ENCODE measurements at regions not wholly inside any gene's neighbourhood (a gene's known extent, or its start where the extent isn't known, plus 50 kb on each side); places are given as distances from the start of the nearest gene placed in this dataset.

DNA sequence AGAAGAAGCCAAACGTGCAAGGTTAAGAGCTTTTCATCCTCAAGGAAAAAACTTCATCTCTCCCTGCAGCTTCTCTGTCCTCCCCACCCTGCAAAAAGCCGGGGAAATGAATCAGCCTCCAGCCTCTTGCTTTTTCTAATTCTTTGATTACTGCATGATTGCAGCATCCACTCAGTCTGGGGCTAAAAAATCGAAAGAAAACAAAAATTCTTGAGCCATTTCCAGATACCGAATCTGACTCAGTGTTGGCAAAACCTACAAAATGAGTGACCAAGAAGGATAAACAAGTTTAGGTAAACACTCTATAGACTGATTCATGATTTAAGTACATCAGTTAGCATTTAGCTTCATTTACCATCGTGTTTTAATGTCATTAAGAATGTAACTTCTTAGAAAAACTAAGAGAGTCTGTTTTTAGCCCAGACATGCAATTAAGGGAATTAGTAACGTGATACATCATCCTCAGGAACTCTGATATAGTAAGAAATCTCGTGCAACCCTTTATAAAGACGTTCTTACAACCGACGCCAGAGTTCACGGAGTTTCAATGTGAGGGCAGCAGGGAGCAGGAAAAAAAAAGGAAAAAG is 287.3 kb upstream of the FOXF1 start:
- Histone ChIP-seq H3K27ac (ENCODE audit: poor library complexity, severe bottlenecking) (no peak overlapping the region), H3K9me3 (ENCODE audit: severe bottlenecking) (no peaks in the 10 kb centered on the region), H3K4me1 (ENCODE audit: insufficient read depth, poor library complexity, severe bottlenecking) (peaks cover 9% of the 10 kb centered on the region), H3K4me3 (ENCODE audit: severe bottlenecking) (no peak overlapping the region), H3K27me3 (ENCODE audit: insufficient read depth, poor library complexity, severe bottlenecking) (peaks cover 80% of the 10 kb centered on the region), H3K36me3 (ENCODE audit: low read depth) (no peaks in the 10 kb centered on the region)
- ATAC-seq (ENCODE audit: low read depth) (peak; percentile 61), DNase-seq (ENCODE audit: low spot score) (peak; percentile 16)
- TF ChIP-seq, protein P1, sequence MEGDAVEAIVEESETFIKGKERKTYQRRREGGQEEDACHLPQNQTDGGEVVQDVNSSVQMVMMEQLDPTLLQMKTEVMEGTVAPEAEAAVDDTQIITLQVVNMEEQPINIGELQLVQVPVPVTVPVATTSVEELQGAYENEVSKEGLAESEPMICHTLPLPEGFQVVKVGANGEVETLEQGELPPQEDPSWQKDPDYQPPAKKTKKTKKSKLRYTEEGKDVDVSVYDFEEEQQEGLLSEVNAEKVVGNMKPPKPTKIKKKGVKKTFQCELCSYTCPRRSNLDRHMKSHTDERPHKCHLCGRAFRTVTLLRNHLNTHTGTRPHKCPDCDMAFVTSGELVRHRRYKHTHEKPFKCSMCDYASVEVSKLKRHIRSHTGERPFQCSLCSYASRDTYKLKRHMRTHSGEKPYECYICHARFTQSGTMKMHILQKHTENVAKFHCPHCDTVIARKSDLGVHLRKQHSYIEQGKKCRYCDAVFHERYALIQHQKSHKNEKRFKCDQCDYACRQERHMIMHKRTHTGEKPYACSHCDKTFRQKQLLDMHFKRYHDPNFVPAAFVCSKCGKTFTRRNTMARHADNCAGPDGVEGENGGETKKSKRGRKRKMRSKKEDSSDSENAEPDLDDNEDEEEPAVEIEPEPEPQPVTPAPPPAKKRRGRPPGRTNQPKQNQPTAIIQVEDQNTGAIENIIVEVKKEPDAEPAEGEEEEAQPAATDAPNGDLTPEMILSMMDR (IDR thresholded peaks at IDR 0.05; ENCODE audit: poor library complexity, severe bottlenecking), result no peak

DNA sequence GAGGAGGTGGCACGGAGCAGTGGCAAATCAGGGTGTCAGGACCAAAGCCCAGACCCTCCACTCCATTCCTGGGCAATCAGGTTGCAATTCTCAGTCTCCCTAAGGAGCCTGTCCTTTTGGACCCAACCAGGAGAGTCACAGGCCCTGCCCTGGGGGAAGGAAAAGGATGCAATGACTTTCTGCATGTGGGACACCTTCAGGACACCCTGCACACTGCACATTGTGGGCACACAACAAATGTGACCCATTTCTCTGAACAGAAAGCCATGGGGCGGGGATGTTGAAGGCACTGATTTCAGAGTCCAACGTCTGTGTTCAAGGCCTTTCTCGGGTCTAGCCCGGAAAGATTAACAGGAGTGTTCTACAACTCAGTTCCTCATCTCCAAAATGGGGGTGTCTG is 286.2 kb upstream of the FOXF1 start:
- H3K27ac ChIP-seq (ENCODE audit: poor library complexity, severe bottlenecking), result no peak overlapping the region
- TF ChIP-seq, protein P1 (IDR thresholded peaks at IDR 0.05; ENCODE audit: poor library complexity, severe bottlenecking), result no peak
- peaks cover 9% of the 10 kb centered on the region for H3K4me1 ChIP-seq (ENCODE audit: insufficient read depth, poor library complexity, severe bottlenecking)
- DNase-seq (ENCODE audit: low spot score) (peak; percentile 23), ATAC-seq (ENCODE audit: low read depth) (no peak)
- H3K9me3 ChIP-seq (ENCODE audit: severe bottlenecking), result no peaks in the 10 kb centered on the region
- peaks cover 79% of the 10 kb centered on the region for H3K27me3 ChIP-seq (ENCODE audit: insufficient read depth, poor library complexity, severe bottlenecking)
- no peaks in the 10 kb centered on the region for H3K36me3 ChIP-seq (ENCODE audit: low read depth)
- no peak overlapping the region for H3K4me3 ChIP-seq (ENCODE audit: severe bottlenecking)

DNA sequence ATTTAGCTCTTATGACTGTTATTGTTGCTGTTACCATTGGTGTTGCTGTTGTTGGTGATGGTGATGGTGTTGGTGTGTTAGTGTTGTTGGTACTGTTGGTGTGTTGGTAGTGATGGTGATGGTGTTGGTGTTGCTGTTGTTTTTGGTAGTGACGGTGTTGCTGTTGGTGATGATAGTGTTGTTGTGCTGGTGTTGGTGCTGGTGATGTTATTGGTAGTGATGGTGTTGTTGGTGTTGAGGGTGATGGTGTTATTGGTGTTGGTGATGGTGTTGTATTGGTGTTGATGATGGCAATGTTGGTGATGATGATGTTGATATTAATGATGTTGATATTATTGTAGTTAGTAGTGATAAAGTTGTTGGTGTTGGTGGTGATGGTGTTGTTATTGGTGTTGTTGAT is 285.7 kb upstream of the FOXF1 start:
- DNase-seq (ENCODE audit: low spot score) (no peak), ATAC-seq (ENCODE audit: low read depth) (no peak)
- Histone ChIP-seq H3K9me3 (ENCODE audit: severe bottlenecking) (no peaks in the 10 kb centered on the region), H3K27ac (ENCODE audit: poor library complexity, severe bottlenecking) (no peak overlapping the region), H3K27me3 (ENCODE audit: insufficient read depth, poor library complexity, severe bottlenecking) (peaks cover 76% of the 10 kb centered on the region), H3K4me3 (ENCODE audit: severe bottlenecking) (no peak overlapping the region), H3K36me3 (ENCODE audit: low read depth) (no peaks in the 10 kb centered on the region), H3K4me1 (ENCODE audit: insufficient read depth, poor library complexity, severe bottlenecking) (peaks cover 9% of the 10 kb centered on the region)
- TF ChIP-seq, protein P1 (IDR thresholded peaks at IDR 0.05; ENCODE audit: poor library complexity, severe bottlenecking), result no peak

DNA sequence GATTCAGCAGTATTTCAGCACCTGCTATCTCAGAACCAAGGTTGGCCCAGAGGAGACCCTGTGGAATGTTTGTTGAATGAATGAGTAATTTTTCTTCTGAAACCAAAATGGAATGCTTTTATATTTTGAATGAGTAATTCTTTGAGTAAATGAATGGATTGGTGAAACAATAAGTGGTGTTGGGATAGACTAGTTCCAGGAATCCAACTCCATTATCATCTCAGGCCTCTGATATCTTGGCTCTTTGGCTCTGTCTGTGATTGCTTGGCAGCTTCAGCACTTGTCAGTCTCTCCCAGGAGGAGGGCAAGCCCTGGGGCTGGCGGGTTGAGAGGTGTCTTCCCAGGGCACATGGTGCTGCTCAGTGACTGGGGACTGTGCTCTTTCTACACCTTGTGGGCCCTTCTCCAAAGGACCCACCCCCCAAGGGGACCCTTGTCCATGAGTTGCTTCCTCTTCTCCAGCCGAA is 284.4 kb upstream of the FOXF1 start:
- TF ChIP-seq, protein P1 (IDR thresholded peaks at IDR 0.05; ENCODE audit: poor library complexity, severe bottlenecking), result no peak
- Histone ChIP-seq H3K27me3 (ENCODE audit: insufficient read depth, poor library complexity, severe bottlenecking) (peaks cover 65% of the 10 kb centered on the region), H3K4me1 (ENCODE audit: insufficient read depth, poor library complexity, severe bottlenecking) (peaks cover 9% of the 10 kb centered on the region), H3K4me3 (ENCODE audit: severe bottlenecking) (no peak overlapping the region), H3K9me3 (ENCODE audit: severe bottlenecking) (no peaks in the 10 kb centered on the region), H3K36me3 (ENCODE audit: low read depth) (no peaks in the 10 kb centered on the region), H3K27ac (ENCODE audit: poor library complexity, severe bottlenecking) (no peak overlapping the region)
- DNase-seq (ENCODE audit: low spot score) (peak; percentile 29), ATAC-seq (ENCODE audit: low read depth) (peak; percentile 62)

DNA sequence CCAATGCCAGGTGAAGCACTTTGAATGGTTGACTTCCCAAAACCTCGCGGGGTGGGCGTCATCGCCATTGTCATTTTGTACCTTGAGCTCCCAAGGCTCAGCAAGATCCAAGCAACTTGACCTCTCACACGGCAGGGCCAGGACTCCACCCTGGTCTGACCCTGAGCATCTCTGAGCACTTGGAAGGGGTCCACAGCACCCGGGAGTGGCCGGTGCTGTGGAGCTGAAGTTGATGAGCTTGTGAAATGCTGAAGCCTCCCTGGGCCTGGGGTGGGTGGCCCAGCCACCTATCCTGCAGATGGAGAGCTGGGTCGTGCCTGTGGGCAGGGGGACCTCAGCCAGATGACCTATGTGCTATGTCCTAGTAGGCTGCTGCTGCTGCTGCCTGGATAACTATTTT is 283.3 kb upstream of the FOXF1 start:
- H3K9me3 ChIP-seq (ENCODE audit: severe bottlenecking), result no peaks in the 10 kb centered on the region
- no peak overlapping the region for H3K27ac ChIP-seq (ENCODE audit: poor library complexity, severe bottlenecking)
- no peaks in the 10 kb centered on the region for H3K36me3 ChIP-seq (ENCODE audit: low read depth)
- ATAC-seq (ENCODE audit: low read depth) (no peak), DNase-seq (ENCODE audit: low spot score) (peak; percentile 32)
- no peak overlapping the region for H3K4me3 ChIP-seq (ENCODE audit: severe bottlenecking)
- peaks cover 54% of the 10 kb centered on the region for H3K27me3 ChIP-seq (ENCODE audit: insufficient read depth, poor library complexity, severe bottlenecking)
- TF ChIP-seq, protein P1 (IDR thresholded peaks at IDR 0.05; ENCODE audit: poor library complexity, severe bottlenecking), result no peak
- H3K4me1 ChIP-seq (ENCODE audit: insufficient read depth, poor library complexity, severe bottlenecking), result peaks cover 9% of the 10 kb centered on the region
